ENCODE measurements at regions not wholly inside any gene's neighbourhood (a gene's known extent, or its start where the extent isn't known, plus 50 kb on each side); places are given as distances from the start of the nearest gene placed in this dataset.
A peak's percentile ranks its signal among the peaks of the same experiment; 100 is the strongest.

GRCh38 chr5:148733601-148734438 lies 79.5 kb upstream of the HTR4 start:
- TF ChIP-seq CTCF (IDR thresholded peaks at IDR 0.05), result peak in 1 of 3 donors; percentile 46
- ATAC-seq (ENCODE audit: low FRiP score), result no peak
- peak; percentile 87 for DNase-seq (ENCODE audit: low spot score)

- TF ChIP-seq CTCF (IDR thresholded peaks at IDR 0.05), result no peak
- no peak for ATAC-seq (ENCODE audit: low FRiP score)
- DNase-seq (ENCODE audit: low spot score), result no peak
These were observed 80.2 kb upstream of the HTR4 start for GRCh38 chr5:148734518-148734917.

- ATAC-seq (ENCODE audit: low FRiP score) (no peak), DNase-seq (ENCODE audit: low spot score) (no peak)
- no peak for TF ChIP-seq CTCF (IDR thresholded peaks at IDR 0.05)
These were observed 81.0 kb upstream of the HTR4 start for GRCh38 chr5:148735301-148735835.

GRCh38 chr5:148739023-148739422 lies 84.7 kb upstream of the HTR4 start:
- DNase-seq (ENCODE audit: low spot score) (no peak), ATAC-seq (ENCODE audit: low FRiP score) (no peak)
- no peak for TF ChIP-seq CTCF (IDR thresholded peaks at IDR 0.05)

GRCh38 chr5:148739524-148739923 lies 85.2 kb upstream of the HTR4 start:
- TF ChIP-seq CTCF (IDR thresholded peaks at IDR 0.05), result no peak
- no peak for DNase-seq (ENCODE audit: low spot score)
- ATAC-seq (ENCODE audit: low FRiP score), result no peak

GRCh38 chr5:148740079-148740858 lies 85.9 kb upstream of the HTR4 start:
- ATAC-seq (ENCODE audit: low FRiP score) (no peak), DNase-seq (ENCODE audit: low spot score) (no peak)
- no peak for TF ChIP-seq CTCF (IDR thresholded peaks at IDR 0.05)

Data from omental fat pad (tissue), 3 donors.